Keratinocyte (primary cell): ENCODE measurements at regions not wholly inside any gene's neighbourhood (a gene's known extent, or its start where the extent isn't known, plus 50 kb on each side); places are given as distances from the start of the nearest gene placed in this dataset.
"Not testable (repeated sequence)": the region's sequence is repeated elsewhere in the genome, so short reads cannot be mapped to it uniquely, and the experiment has no call there.

Experiments
- EZH2 ChIP-seq: IDR thresholded peaks from one replicate; pipeline ENCODE4 v1.6.1; 2012; ENCODE audit warnings: inconsistent platforms, mild to moderate bottlenecking, low read length, moderate library complexity
- TF ChIP-seq, protein P1 (sequence below), 3 experiments: IDR thresholded peaks in 1 of 3; conservative IDR thresholded peaks in 1 of 3; optimal IDR thresholded peaks in 1 of 3; 2 replicates in 2 of 3; 3 replicates in 1 of 3; pipeline versions ENCODE3 to v1.5.1; 2011; ENCODE audit warnings: low read length in 3 of 3, mild to moderate bottlenecking in 3 of 3, moderate library complexity in 2 of 3, control low read depth in 1 of 3, inconsistent platforms in 1 of 3; ENCODE audit not compliant: insufficient read depth in 2 of 3; ENCODE audit errors: extremely low read depth in 1 of 3

DNA sequence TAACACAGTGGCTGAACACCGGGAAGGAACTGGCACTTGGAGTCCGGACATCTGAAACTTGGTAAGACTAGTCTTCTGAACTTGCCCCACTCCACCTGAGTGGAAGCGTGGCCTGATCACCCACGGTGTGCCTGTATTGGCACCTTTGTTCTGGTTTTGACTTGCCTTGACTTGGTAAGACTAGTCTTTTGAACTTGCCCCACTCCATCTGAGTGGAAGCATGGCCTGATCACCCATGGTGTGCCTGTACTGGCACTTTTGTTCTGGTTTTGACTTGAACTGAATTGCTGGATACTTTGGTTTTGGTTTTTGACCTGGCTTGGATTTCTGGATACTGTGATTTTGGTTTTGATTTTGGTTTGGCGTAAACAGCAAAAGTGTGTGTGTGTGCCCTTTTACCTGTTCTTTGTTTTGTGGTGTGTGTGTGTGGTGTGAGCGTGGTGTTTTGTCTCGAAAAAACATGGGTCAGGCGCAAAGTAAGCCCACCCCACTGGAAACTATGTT is 84.1 kb upstream of the ADGRA3 start:
- TF ChIP-seq, protein P1, sequence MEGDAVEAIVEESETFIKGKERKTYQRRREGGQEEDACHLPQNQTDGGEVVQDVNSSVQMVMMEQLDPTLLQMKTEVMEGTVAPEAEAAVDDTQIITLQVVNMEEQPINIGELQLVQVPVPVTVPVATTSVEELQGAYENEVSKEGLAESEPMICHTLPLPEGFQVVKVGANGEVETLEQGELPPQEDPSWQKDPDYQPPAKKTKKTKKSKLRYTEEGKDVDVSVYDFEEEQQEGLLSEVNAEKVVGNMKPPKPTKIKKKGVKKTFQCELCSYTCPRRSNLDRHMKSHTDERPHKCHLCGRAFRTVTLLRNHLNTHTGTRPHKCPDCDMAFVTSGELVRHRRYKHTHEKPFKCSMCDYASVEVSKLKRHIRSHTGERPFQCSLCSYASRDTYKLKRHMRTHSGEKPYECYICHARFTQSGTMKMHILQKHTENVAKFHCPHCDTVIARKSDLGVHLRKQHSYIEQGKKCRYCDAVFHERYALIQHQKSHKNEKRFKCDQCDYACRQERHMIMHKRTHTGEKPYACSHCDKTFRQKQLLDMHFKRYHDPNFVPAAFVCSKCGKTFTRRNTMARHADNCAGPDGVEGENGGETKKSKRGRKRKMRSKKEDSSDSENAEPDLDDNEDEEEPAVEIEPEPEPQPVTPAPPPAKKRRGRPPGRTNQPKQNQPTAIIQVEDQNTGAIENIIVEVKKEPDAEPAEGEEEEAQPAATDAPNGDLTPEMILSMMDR (optimal IDR thresholded peaks at IDR 0.05 in 1 of 3, IDR thresholded peaks at IDR 0.05 in 1 of 3, conservative IDR thresholded peaks at IDR 0.05 in 1 of 3; ENCODE audit: extremely low read depth in 1 of 3, insufficient read depth in 2 of 3, low read length in 3 of 3): not testable (repeated sequence)
- TF ChIP-seq EZH2: not testable (repeated sequence)
